ENCODE measurements at regions not wholly inside any gene's neighbourhood (a gene's known extent, or its start where the extent isn't known, plus 50 kb on each side); places are given as distances from the start of the nearest gene placed in this dataset.
A peak's percentile ranks its signal among the peaks of the same experiment; 100 is the strongest.

DNA sequence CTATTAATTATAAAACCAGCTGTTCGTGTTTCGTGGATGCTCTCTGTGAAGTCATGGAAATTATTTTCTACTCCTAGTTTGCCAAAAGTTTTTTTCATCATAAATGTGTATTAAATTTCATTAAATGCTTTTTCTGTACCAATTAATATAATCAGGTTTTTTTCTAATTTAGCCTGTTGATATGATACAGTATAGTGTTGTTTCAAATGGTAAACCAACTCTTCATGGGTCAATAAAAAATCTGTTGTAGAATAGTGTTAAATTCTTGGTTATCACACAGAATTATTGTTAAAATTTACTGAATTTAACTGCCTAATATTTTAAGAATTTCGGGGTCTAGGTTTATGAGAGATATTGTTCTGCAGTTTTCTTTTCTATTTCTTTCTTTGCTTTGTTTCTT is 505.9 kb upstream of the MANEA start:
- DNase-seq = no peak

DNA sequence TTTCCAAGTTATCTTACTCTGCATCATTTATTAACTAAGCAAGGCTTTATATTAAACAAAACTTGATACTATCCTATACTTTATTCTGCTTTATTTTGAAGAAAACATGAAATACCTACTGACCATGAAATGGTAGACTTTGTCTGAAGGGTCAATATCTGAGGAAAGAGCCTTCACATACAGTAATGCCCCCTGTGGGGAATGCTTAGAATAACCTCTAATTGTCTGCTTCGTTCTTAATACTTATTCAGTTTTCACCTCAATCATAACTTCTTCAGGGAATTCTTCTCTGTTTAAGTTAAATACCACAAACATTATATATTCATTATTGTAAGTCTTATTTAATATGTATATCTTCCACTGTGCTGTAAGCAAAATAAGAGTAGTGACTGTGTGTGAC is 498.9 kb upstream of the MANEA start:
- no peak for DNase-seq

DNA sequence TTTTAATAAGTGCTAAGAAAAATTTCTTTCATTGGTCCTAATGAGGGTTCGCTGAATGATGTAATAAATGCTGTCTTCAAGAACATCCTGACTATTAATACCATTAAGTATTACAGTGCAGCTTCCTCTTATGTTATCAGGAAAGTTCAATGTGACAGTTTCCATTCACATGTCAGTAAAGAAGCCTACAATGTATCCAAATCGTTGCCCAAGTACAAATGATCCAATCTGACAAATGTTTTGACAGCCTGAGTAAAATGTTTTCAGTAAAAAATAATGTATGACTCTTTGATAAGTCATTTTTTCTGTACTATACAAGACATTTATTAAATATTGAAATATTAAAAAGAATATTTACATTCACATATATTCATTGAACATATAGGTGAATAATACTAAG is 496.1 kb upstream of the MANEA start:
- no peak for DNase-seq

DNA sequence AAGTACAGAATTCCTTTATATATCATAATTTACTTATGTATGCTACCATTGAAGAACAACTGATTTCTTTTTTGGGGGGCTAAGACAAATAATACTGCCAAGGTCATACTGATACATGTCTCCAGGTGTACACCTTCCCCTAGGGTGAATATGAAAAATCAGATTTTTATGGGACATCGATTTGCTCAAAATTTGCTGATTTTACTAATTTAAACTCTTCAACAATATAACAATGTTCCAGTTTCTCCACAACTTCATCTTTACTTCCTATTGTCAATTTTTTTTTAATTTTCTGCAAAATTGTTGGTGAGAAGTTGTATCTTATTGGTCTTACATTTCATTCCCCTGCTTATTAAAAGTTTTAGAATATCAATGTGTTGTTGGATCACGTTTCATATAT is 495.4 kb upstream of the MANEA start:
- no peak for DNase-seq

DNA sequence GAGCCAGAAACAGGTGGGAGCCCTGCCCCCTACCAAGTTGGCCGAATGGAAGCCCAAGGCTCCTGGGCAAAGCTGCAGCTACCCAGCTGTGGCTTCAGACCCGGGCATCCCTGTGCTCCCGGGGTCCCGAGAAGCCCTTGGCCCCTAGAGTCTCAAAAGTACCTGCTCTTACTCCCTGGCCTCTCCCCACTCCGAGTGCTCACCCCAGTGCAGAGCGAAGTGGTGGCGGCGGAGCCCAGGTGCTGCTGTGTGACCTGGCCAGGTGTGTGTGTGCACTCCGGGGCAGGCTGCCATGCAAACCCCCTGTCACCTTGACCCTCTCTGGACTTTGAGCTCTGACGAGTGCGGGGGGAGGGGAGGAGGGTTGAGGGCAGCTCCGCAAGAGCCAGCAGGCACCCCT is 493.8 kb upstream of the MANEA start:
- no peak for DNase-seq

DNA sequence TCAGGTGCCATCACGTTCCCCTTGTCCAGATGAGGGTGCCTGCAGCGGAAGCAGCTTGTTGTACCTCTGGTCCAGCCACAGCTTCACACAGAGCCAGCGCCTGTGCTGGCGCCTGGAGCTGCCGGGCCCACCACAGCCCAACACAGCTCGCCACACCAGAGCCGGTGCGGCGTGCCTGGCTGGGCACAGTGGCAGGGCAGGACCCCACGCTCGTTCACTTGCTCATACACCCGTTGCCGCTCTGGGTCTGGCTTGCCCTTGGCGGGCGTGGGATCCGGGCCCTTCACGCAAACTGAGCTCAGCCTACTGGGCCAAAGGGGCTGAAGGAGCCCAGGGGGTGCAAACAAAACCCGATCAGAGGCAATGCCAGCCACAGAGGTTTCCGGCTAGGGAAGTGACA is 492.5 kb upstream of the MANEA start:
- DNase-seq = no peak

DNA sequence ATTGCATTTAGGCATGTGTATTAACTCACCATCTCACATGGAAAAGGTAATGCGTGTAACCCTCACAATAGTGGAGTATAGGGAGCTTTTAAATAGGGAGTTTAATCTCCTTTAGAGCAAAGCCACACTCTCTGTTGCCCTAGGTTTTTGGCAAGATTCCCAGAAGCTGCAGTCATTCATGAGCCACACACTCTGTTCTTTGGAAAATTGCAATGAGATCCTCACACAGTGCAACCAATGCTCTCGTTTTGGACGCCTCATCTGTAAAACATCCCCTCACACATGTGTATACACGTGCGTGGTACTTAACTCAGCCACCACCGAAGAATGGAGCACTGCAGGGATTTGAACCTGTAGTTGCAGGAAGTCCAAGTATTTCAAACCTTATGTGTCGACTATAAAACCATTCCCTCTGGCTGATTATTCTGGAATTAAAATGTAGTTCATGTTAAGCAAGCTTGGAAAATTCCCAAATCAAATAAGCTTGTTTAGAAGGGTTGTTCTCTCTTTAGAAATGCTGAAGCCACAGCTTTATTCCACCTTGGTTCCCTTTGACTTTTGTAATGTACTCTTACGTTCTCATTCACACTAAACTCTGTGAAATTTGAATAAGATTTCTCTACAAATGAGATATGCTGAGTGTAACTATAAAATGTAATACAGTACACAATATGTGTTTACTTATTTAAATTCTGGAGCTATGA is 489.8 kb upstream of the MANEA start:
- peak; percentile 83 for DNase-seq

DNA sequence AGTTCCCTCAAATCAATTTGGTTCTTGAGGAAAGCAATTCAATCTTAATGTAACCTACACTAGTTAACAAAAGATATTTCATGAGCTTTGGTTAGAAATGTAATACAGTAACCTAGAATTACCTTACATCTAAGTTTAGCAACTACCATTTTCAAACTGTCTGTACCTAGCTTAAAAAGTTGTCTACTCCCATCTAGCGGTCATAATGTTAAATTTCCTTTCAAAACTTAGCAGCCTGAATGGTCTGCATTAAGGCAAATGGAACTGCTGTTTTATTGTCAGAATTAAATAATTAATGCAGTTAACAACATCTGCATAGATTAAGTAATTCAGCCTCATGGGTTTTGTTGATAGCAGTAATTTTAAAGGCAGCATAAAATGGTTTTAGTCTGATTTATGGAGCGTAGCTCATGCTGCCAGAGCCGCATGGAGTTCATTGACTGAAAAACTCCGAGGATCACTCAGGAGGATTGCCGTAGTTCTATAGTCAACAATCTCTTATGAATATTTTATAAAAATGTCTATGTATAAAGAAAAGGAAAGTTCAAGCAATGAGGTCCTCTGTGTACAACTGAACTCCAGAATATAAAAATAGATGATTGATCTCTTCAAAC is 485.4 kb upstream of the MANEA start:
- peak; percentile 61 for DNase-seq

DNA sequence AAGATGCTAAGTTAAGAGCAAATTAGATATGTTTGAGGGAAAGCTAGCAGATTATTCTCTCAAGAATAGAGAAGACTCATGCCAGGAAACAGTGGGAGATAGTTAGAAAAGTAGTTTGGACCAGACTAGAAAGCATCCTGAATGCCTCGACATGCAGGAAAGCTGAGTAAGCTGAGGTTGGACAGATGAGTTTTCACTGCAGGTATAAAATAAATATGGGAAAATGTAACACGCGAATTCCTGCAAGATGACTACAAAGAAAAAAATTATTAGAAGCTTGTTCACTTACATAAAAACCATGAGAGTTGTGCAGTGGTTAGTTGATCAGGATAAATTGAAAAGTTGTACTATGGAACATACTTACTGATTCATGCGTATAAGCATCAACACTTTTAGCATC is 484.2 kb upstream of the MANEA start:
- no peak for DNase-seq

DNA sequence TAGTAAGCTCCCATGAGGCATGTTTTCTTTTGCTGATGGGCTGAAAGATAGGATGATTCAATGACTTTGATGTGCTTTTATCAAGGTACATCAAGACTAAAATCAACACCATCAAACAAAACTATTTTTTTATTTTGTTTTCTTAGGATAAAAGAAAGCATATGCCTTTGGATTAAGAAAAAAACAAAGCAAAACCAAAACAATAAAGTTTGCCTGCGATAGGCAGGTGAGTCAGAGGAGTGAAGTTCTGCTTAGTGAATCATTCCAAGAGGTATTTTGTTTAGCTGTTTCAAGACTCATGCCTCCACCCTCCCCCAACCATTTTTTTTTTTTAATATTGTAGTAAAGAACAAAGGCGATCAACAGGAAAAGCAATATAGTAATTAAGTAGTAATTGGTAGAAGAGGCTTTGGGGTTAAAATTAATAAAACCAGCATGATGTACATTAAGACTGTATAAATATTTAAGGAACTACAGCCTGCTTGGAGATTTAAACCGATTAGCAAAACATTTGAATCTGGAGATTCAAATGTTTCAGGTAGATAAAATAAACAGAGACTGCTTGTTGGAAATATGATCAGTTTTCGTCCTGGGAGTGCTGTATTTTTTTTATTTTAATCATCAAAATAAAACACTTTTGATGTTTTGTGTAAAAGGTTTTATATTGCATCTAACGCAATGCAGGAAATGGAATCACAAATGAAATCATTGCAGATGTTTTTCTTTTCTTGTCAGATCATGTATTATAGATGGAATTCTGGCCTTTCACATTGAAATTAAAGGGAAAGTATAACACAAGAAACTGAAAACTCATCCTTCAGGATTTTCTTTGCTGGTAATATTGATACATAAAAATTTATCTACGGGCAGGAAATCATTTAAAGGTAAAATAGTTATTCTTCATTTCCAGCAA is 482.3 kb upstream of the MANEA start:
- DNase-seq = no peak

DNA sequence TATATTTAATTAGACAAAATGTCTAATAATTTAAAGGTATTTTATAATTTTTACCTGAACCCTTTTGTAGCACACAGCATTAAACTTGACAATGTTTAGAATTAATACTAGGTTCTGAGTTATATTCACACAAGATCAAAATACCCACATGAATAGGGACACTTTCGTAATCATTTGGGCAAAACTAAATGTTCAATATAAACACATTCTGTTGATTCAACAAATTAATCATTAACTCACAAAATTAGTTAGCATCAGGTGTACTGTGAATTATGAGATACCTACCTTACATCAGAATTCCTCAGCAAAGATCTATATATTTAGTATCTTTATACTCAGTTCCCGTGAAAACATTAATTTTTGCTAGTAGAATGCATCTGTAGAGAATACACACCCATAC is 481.5 kb upstream of the MANEA start:
- DNase-seq = no peak

DNA sequence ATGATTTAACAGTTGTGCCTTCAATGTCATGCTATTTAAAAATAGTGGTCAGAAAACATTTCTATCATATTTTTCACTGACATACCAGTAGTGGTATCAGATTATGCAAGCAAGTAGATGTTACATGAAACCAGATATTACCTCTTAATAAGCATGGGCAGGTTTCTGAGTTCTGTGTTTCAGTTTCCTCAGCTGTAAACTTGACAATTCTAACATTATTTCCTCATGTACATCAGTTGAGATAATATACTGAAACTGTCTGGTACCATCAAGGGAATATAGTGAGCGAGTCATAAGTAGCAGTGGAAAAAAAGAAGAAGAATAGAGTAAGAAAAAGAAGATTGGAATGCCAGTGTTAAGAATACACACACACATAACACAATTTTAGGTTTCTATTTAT is 477.9 kb upstream of the MANEA start:
- no peak for DNase-seq

DNA sequence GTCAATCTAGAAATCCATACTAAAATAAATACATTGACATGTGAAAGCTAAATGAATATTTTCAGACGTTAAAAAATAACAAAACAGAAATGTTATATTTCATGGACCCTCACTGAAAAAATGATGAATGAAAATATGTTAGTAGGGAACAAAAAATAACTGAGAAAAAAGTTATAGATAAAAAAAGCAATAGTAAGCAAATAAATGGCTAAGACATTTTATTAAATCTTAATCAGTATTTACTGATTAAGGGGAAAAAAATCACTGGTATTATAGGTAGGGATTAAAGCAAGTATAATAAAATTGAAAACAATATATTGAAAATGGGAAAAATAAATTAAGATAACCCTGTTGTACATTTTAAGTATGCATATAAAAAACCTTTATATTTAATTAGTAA is 468.1 kb upstream of the MANEA start:
- DNase-seq = no peak

DNA sequence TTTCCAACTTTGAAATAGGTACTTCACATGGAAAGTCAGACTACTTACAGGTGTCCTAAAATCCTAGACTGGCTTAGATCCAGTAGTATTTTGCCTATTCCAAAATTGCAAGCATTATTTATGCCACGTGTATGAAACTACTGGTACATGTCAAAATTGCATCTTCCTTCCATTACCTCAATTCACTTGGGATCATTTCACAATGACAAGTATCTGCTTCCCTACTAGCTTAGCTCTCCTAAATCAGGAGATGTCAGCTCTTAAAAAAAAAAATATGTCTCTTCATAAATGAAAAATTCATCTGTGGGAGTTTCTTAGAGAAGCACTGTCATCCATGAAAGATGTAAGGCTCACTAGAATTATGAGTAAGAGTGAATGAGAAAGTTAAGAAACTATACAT is 466.6 kb upstream of the MANEA start:
- DNase-seq = no peak

DNA sequence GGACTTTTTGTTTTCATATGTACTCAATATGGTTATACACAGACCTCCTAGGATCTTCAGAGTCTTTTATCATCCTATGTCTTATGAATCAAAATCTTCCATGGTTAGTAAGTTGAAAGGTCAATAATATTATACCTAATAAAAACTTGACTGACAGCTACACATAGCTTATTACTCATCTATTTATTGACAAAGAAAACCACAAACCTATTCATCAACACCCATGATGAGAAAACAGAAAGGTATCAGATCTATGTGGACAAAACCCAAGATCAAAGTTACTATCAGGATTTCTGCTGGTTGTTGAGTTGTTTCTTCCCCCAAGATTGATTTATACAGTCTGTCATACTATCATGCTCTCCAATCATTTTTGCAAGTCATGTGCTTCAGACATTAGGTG is 460.1 kb upstream of the MANEA start:
- no peak for DNase-seq

DNA sequence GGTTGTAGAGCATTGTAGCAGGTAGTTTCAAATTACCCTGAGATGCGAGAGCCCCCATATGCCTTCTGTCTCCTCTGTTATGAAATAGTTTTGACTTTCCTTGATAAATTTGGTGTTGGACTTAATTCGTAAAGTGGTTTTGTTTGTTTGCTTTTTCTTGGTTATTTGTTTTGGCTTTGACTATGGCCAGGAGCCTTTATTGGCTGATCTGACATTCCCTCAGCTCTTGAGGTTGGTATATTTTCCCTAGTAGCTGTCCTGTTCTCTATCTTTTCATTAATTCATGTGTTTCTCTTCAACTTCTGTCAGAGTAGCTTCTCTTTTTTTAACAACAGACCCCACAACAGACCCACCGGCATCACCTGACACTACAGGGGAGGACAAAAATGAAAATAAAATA is 457.4 kb upstream of the MANEA start:
- no peak for DNase-seq

DNA sequence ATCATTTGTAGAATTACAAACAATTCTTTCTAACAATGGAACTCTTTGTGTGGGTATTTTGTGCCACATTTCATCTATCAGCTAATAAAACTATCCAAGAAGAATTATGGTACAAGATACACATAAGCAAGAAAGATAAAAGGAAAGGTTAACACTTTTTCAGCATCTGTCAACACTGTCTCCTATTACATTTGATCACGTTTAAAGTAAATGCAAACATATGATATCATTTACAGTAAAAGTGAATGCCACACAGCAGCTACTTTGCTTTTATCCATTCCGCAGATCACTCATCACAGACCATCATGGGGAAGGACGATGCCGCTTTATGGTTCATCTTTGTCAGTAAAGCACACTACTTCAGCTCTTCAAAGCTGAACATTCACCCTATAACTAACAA is 456.4 kb upstream of the MANEA start:
- DNase-seq = no peak

DNA sequence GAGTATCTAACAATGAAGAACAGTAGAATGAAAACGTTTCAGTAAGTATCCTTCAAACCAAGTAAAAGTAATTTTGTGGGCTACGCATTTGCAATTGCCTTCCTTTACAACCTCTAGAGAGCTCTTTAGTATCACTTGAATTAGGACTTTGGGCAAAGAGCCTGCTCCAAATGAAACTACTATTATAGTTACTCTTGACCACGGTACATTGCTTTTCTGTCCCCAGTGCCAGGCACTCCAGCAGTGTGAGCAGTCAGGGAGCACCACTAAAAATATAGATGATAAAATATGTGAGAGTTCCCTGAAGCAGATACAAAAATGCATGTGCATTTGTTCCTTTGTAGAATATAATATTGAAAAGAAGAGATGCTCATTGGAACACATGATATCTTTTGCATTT is 450.1 kb upstream of the MANEA start:
- peak; percentile 6 for DNase-seq

DNA sequence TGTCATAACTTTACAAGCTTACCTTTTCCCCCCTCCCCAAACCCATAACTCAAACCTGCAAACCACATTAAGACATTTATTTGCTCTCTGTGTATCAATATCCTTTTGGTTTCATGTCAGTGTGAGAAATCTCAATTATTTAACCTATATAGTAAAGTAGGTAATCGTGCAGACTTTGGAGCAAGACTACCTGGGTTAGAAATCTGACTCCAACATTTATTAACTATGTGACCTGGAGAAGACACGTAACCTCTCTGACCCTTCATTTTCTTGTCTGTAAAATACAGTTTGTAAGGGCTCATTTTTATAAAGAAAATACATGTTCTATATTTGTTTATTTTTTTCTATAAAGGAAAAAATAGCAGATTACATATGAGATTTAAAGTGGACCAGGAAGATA is 448.9 kb upstream of the MANEA start:
- DNase-seq = no peak

DNA sequence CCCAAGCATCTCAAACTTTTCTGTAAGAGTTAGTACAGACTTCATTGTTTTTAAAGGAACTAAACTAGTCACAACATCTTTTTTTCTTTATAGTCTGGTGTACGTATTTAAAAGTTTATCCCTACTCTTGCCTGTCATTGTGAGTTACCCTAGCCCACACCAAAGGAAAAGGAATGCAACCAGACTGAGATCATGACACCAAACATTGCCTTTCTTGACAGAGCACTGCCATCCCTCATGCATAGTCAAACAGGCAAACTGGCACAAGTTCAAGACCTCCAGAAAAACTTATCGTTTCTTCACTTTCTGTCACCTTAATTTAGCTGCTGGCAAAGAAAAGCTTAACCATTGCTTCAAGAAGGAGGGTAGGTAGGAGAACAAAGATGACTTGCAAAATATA is 448.4 kb upstream of the MANEA start:
- no peak for DNase-seq

DNA sequence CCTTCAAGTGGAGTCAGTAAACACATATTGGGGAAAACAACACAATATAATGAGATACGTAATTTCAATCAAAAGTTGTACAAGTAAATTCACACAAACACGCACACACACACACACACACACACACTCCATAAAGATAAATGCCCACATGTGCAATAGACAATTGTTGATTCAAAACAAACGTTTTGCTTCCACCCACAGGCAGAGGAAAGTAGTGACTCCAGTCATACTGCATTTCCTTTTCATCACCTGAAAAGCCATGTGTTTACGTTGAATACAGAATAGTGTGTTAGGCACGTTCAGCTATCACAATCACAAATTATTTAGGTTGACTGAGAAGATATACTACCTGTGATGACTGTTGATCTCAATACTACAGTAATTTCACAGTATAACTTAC is 443.8 kb upstream of the MANEA start:
- DNase-seq = no peak

DNA sequence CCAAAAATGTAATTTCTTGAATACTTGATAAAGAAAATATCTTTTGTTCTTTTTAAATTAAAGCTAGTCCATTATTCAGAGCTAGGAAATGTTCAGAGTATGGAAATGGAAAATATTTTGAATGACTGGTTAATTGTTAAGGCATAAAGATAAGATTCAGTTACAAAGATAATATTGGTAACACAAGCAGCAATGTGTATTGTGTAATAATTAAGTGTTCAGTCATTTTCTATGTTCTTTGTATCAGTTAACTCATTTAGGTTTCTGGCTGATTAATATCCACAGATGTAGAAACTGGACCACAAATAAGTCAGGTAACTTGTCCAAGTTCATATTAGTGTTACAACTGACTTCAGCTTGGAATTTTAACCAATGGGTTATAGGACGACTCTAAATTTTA is 442.2 kb upstream of the MANEA start:
- no peak for DNase-seq

DNA sequence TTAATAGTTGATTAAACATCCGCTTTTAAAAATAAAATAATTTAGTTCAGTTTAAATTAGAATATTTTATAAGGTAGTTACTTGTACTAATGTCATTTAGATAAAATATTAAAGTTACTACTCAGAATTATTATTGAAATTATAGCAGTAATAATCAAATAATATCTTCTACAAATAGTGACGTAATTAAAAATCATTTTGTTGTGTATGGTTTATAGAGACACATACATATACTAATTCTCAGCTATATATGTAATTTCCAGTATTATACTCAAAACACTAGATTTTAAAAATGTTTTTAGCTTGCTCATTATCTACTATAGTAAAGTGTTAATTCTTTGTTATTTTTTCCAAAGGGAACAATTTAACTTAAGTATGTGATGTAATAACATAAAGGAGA is 435.2 kb upstream of the MANEA start:
- no peak for DNase-seq

DNA sequence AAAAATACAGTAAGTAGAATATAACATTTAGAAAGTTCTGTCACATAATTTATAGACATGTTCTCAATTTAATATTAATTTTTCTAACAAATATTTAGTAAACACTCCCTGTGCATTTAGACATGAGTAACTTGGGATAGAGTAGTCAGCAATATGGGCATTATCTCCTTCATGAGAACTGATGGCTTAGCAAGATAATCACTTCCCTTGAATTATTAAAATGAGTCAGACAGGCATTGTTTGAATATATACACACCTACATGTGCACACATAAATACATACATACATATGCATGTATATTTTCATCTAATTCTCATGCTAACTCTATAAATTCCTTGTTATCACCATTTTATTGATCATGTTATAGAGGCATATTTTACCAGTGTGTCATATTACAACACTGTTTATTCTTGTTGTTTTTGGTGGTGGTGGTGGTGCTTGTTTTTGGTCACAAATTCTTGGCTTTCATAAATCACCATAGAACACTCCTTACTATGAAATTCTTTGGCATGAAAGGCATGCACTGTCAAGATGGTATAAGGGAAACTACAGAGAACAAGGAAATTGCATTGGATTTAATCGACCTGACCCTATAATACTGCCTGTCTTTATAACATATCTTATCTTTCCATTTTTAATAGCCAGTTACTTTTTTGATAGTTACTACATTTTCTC is 434.5 kb upstream of the MANEA start:
- DNase-seq = no peak

All from NCI-H2029 (cell line).